Liver (tissue), 8 donors: ENCODE measurements at regions not wholly inside any gene's neighbourhood (a gene's known extent, or its start where the extent isn't known, plus 50 kb on each side); places are given as distances from the start of the nearest gene placed in this dataset.

Source experiments
- DNase-seq: peaks from one replicate; pipeline ENCODE4 v3.0.0-alpha.2; 2017; ENCODE audit warnings: low spot score
- H3K27ac ChIP-seq, 2 donors: one replicate each; pipeline ENCODE4 v1.7.0; 2013; ENCODE audit warnings: inconsistent platforms in 2 of 2, low read length in 2 of 2, control low read depth in 1 of 2, low read depth in 1 of 2, mild to moderate bottlenecking in 1 of 2
- H3K27me3 ChIP-seq, 4 donors: one replicate each; pipeline versions ENCODE4 v1.6.1 to v1.7.0; 2013; ENCODE audit warnings: low read length in 3 of 4, inconsistent platforms in 1 of 4, mild to moderate bottlenecking in 1 of 4, moderate library complexity in 1 of 4; ENCODE audit not compliant: control insufficient read depth in 4 of 4, insufficient read depth in 4 of 4
- H3K36me3 ChIP-seq, 4 donors: one replicate each; pipeline versions ENCODE4 v1.6.1 to v1.7.0; 2013; ENCODE audit warnings: low read length in 3 of 4, mild to moderate bottlenecking in 3 of 4, low read depth in 1 of 4, moderate library complexity in 1 of 4; ENCODE audit not compliant: control insufficient read depth in 4 of 4, insufficient read depth in 3 of 4
- H3K4me1 ChIP-seq, 4 donors: one replicate each; pipeline versions ENCODE4 v1.6.1 to v1.7.0; 2013; ENCODE audit warnings: low read length in 3 of 4, mild to moderate bottlenecking in 3 of 4, moderate library complexity in 1 of 4; ENCODE audit not compliant: control insufficient read depth in 4 of 4, insufficient read depth in 4 of 4
- H3K4me3 ChIP-seq, 3 donors: one replicate each; pipeline versions ENCODE4 v1.6.1 to v1.7.0; 2013; ENCODE audit warnings: low read length in 3 of 3, control low read depth in 1 of 3, low read depth in 1 of 3, mild to moderate bottlenecking in 1 of 3
- H3K9ac ChIP-seq, 2 donors: one replicate each; pipeline ENCODE4 v1.7.0; 2013; ENCODE audit warnings: low read length in 2 of 2, mild to moderate bottlenecking in 2 of 2, moderate library complexity in 2 of 2, control low read depth in 1 of 2, low read depth in 1 of 2
- H3K9me3 ChIP-seq, 4 donors: one replicate each; pipeline versions ENCODE4 v1.6.1 to v1.7.0; 2013; ENCODE audit warnings: low read length in 3 of 4; ENCODE audit not compliant: control insufficient read depth in 4 of 4
- EGR1 ChIP-seq, 2 donors: IDR thresholded peaks; 2 replicates each; pipeline ENCODE4 v1.6.1; 2016 to 2018; ENCODE audit warnings: antibody characterized with exemption in 2 of 2, low read depth in 2 of 2
- HNF4A ChIP-seq, 2 donors: conservative IDR thresholded peaks; 2 replicates each; pipeline ENCODE4 v1.6.1; 2016; ENCODE audit warnings: antibody characterized with exemption in 2 of 2, mild to moderate bottlenecking in 2 of 2
- JUND ChIP-seq, 2 donors: IDR thresholded peaks; 2 replicates each; pipeline ENCODE4 v1.6.1; 2016; ENCODE audit warnings: antibody characterized with exemption in 2 of 2
- RXRA ChIP-seq, 2 donors: IDR thresholded peaks; 2 replicates each; pipeline ENCODE4 v1.6.1; 2017 to 2018; ENCODE audit warnings: antibody characterized with exemption in 2 of 2, mild to moderate bottlenecking in 1 of 2
- SP1 ChIP-seq: IDR thresholded peaks from 2 replicates; pipeline ENCODE4 v1.6.1; 2018; ENCODE audit warnings: antibody characterized with exemption, mild to moderate bottlenecking
- TAF1 ChIP-seq: conservative IDR thresholded peaks from 2 replicates; pipeline ENCODE4 v1.6.1; 2016; ENCODE audit warnings: antibody characterized with exemption, mild to moderate bottlenecking
- YY1 ChIP-seq: IDR thresholded peaks from 2 replicates; pipeline ENCODE4 v1.6.1; 2016; ENCODE audit warnings: antibody characterized with exemption, mild to moderate bottlenecking
- WGBS: extraction: QIAGEN DNeasy Blood & Tissue Kit; methylation state at CpG from one replicate; pipeline ENCODE4 v1.1.7; 2013; 5-methylcytosine and 5-hydroxymethylcytosine counted together
- TF ChIP-seq, protein P1 (sequence below): fragments of 150-350 bp; IDR thresholded peaks from 2 replicates; pipeline ENCODE4 v1.5.1; 2017; ENCODE audit warnings: improper control_type of control experiment, low read depth, low read length; ENCODE audit not compliant: missing input control
- TF ChIP-seq, protein P2 (sequence below): IDR thresholded peaks from 2 replicates; pipeline ENCODE4 v1.6.1; 2016; ENCODE audit warnings: antibody characterized with exemption
- TF ChIP-seq, protein P3 (sequence below): IDR thresholded peaks from 2 replicates; pipeline ENCODE4 v1.6.1; 2016; ENCODE audit warnings: antibody characterized with exemption
- TF ChIP-seq, protein P4 (sequence below): IDR thresholded peaks from 2 replicates; pipeline ENCODE4 v1.6.1; 2016; ENCODE audit warnings: antibody characterized with exemption
- donor health status: healthy.
- donor health status: healthy.
- donor health status: healthy.
- donor health status: healthy.
- donor health status: healthy.

DNA sequence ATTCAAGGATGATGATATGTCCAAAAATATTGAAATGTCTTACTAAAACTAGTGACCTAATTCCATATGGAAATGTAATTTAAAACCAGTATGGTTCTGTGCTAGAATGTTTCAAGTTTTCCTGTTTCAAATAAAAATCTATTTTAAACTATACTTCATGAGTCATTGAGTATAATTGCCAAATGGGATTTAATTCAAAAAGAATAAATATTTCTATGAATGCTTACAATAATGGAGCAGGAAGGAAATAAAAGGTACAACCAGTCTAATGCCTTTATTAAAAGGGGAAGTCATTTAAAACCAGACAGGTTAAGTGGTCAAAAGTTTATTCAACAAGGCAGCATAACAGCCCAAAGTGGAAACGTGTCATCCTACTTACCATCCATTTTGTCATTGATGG, 2347.1 kb downstream of the PCDH7 start:
- Histone ChIP-seq H3K9ac (no peak overlapping the region), H3K27ac (no peak overlapping the region), H3K4me1 (peaks cover 0 to 6% (median 1%) of the 10 kb centered on the region in 4 donors), H3K9me3 (peaks cover 0 to 5% (median under 1%) of the 10 kb centered on the region in 4 donors), H3K36me3 (no peaks in the 10 kb centered on the region), H3K4me3 (no peak overlapping the region), H3K27me3 (no peaks in the 10 kb centered on the region)
- WGBS = 72% methylated on average over 1 of the region's 1 CpG
- TF ChIP-seq RXRA (IDR thresholded peaks at IDR 0.05) = no peak
- TF ChIP-seq, protein P1, sequence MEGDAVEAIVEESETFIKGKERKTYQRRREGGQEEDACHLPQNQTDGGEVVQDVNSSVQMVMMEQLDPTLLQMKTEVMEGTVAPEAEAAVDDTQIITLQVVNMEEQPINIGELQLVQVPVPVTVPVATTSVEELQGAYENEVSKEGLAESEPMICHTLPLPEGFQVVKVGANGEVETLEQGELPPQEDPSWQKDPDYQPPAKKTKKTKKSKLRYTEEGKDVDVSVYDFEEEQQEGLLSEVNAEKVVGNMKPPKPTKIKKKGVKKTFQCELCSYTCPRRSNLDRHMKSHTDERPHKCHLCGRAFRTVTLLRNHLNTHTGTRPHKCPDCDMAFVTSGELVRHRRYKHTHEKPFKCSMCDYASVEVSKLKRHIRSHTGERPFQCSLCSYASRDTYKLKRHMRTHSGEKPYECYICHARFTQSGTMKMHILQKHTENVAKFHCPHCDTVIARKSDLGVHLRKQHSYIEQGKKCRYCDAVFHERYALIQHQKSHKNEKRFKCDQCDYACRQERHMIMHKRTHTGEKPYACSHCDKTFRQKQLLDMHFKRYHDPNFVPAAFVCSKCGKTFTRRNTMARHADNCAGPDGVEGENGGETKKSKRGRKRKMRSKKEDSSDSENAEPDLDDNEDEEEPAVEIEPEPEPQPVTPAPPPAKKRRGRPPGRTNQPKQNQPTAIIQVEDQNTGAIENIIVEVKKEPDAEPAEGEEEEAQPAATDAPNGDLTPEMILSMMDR = no peak
- TF ChIP-seq, protein P2, sequence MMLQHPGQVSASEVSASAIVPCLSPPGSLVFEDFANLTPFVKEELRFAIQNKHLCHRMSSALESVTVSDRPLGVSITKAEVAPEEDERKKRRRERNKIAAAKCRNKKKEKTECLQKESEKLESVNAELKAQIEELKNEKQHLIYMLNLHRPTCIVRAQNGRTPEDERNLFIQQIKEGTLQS = no peak
- TF ChIP-seq, protein P3, sequence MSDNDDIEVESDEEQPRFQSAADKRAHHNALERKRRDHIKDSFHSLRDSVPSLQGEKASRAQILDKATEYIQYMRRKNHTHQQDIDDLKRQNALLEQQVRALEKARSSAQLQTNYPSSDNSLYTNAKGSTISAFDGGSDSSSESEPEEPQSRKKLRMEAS = no peak
- DNase-seq = no peak

DNA sequence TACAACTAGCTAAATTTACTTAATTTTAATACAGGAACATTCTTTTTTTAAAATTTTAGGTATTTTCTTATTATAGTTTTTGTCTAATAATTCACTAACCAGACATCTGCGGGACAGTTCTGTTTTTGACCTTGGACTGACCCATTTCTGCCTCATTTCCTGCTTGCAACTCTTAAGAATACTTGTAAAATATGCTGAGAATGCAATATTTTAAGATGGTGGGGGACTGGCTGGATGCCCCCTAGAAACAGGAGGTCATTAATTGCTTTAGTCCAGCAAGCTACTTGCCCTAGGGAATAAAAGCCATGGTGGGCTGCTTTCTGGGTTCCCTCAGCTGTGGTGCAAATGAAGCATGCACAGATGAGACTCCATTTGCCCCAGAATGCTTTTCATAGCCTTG, 2348.4 kb downstream of the PCDH7 start:
- no peak overlapping the region for H3K27ac ChIP-seq
- peaks cover 0 to 5% (median under 1%) of the 10 kb centered on the region in 4 donors for H3K9me3 ChIP-seq
- H3K4me1 ChIP-seq = peaks cover 0 to 17% (median 9%) of the 10 kb centered on the region in 4 donors
- no peak for DNase-seq
- TF ChIP-seq, protein P3 = no peak
- no peak for TF ChIP-seq SP1
- TF ChIP-seq JUND (IDR thresholded peaks at IDR 0.05) = no peak
- TF ChIP-seq YY1 = no peak
- TF ChIP-seq, protein P4, sequence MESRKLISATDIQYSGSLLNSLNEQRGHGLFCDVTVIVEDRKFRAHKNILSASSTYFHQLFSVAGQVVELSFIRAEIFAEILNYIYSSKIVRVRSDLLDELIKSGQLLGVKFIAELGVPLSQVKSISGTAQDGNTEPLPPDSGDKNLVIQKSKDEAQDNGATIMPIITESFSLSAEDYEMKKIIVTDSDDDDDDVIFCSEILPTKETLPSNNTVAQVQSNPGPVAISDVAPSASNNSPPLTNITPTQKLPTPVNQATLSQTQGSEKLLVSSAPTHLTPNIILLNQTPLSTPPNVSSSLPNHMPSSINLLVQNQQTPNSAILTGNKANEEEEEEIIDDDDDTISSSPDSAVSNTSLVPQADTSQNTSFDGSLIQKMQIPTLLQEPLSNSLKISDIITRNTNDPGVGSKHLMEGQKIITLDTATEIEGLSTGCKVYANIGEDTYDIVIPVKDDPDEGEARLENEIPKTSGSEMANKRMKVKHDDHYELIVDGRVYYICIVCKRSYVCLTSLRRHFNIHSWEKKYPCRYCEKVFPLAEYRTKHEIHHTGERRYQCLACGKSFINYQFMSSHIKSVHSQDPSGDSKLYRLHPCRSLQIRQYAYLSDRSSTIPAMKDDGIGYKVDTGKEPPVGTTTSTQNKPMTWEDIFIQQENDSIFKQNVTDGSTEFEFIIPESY = no peak
- TF ChIP-seq RXRA (IDR thresholded peaks at IDR 0.05) = no peak
- TF ChIP-seq, protein P2 = no peak
- no peak for TF ChIP-seq TAF1
- TF ChIP-seq EGR1 (IDR thresholded peaks at IDR 0.05; ENCODE audit: low read depth in 2 of 2) = no peak
- TF ChIP-seq, protein P1 = no peak
- TF ChIP-seq HNF4A (conservative IDR thresholded peaks at IDR 0.05) = no peak
- no peaks in the 10 kb centered on the region for H3K27me3 ChIP-seq
- no peak overlapping the region for H3K9ac ChIP-seq
- 51% methylated on average over 1 of the region's 1 CpG for WGBS
- H3K36me3 ChIP-seq = no peaks in the 10 kb centered on the region
- H3K4me3 ChIP-seq = no peak overlapping the region
